ENCODE measurements at regions not wholly inside any gene's neighbourhood (a gene's known extent, or its start where the extent isn't known, plus 50 kb on each side); places are given as distances from the start of the nearest gene placed in this dataset.

DNA sequence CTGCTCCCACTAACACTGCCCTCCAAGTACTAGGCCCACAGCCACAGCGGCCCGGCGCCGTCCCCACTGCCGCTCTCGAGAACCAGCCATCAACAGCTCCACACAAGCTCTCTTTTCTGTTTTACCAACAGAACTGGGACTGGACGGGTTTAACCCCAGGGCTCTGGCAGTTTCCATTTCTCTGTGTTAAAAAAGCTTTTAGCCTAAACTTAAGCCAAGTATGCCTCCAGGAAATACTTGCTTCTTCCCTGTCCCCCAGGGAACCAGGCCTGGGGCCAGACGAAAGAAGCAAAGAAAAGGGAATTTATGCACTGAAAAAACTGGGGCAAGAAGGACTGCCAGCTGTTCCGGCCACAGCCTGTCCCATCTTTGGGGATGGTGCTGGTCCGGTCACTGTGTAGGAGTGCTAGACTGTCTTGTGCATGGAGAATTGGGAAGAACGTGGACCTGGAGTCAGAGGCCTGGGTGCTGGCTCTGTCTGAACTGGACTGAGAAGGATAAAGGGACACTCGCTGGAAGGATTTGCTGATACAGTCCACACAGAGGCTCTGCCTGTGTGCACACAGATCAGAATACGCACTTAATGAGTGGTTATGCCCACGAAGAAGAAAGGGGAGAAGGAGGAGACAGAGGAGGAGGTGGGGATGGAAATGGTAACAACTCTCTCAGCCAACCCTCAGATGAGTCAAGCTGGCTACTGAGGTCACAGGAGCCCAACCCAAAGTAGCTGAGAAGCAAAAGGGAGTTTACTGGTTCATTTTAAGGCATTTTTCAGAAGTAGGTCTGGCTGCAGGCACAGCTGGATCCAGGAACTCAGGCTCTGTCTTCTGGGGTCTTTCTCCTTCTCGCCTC is 254.4 kb upstream of the PMEPA1 start:
- Histone ChIP-seq H3K4me3 (no peak overlapping the region), H3K4me1 (peaks cover 0 to 25% (median 0%) of the 10 kb centered on the region in 3 donors), H3K27ac (peak overlapping the region in 3 of 4 donors; percentile 5 to 25 (median 7)), H3K36me3 (no peaks in the 10 kb centered on the region), H3K27me3 (peaks cover 0 to 8% (median 0%) of the 10 kb centered on the region in 4 donors), H3K9me3 (no peaks in the 10 kb centered on the region)
- DNase-seq, result no peak
- TF ChIP-seq, protein P1, sequence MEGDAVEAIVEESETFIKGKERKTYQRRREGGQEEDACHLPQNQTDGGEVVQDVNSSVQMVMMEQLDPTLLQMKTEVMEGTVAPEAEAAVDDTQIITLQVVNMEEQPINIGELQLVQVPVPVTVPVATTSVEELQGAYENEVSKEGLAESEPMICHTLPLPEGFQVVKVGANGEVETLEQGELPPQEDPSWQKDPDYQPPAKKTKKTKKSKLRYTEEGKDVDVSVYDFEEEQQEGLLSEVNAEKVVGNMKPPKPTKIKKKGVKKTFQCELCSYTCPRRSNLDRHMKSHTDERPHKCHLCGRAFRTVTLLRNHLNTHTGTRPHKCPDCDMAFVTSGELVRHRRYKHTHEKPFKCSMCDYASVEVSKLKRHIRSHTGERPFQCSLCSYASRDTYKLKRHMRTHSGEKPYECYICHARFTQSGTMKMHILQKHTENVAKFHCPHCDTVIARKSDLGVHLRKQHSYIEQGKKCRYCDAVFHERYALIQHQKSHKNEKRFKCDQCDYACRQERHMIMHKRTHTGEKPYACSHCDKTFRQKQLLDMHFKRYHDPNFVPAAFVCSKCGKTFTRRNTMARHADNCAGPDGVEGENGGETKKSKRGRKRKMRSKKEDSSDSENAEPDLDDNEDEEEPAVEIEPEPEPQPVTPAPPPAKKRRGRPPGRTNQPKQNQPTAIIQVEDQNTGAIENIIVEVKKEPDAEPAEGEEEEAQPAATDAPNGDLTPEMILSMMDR (IDR thresholded peaks at IDR 0.05), result no peak
- TF ChIP-seq POLR2A (IDR thresholded peaks at IDR 0.05), result no peak
- 73 to 76% methylated on average over 15 of the region's 15 CpGs for WGBS, 2 donors
- intact Hi-C loops (cut with DNase I), result no loop called here

DNA sequence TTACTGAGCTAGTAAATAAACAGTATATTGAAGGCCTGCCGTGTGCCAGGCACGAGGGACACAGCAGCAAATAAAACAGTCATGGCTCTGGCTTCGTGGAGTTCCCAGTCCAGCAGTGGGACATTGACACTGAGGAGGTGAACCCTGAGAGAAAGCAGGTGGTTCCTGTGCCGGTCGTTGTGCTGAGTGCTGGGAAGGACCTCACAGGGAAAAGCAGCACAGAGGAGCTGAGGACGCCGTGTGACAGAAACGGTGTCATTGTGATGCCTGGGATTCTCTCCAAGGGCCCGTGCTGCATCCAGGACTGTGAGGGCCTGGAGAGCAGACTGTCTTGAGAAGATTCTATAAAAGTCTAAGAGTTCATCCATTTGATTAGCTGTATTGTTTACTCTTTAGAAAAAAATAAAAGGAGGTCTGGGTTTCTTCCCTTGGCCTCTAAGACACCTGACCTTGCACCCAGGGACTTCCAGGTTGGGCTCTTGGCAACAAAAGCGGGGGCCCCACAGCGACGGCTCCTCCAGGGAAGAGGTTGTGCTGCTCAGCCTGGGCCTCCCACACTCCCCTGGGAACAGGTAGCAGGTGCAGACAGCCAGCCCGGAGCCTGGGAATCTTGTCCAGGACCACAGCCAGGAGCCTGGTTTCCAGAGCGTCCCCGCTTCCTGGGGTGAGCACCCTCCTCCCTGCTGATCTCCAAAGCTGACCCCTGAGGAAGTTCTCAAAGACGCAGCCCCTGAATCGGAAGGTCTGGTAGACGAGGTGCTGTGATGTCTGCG is 251.2 kb upstream of the PMEPA1 start:
- H3K27me3 ChIP-seq, result peaks cover 0 to 6% (median 0%) of the 10 kb centered on the region in 4 donors
- WGBS, 2 donors, result 72 to 77% methylated on average over 14 to 15 of the region's 19 CpGs
- no peaks in the 10 kb centered on the region for H3K9me3 ChIP-seq
- TF ChIP-seq, protein P1 (IDR thresholded peaks at IDR 0.05), result no peak
- no peak for TF ChIP-seq POLR2A (IDR thresholded peaks at IDR 0.05)
- peaks cover 0 to 33% (median 0%) of the 10 kb centered on the region in 3 donors for H3K4me1 ChIP-seq
- H3K27ac ChIP-seq, result no peak overlapping the region
- H3K4me3 ChIP-seq, result no peak overlapping the region
- H3K36me3 ChIP-seq, result no peaks in the 10 kb centered on the region
- intact Hi-C loops (cut with DNase I), result no loop called here
- DNase-seq, result no peak

DNA sequence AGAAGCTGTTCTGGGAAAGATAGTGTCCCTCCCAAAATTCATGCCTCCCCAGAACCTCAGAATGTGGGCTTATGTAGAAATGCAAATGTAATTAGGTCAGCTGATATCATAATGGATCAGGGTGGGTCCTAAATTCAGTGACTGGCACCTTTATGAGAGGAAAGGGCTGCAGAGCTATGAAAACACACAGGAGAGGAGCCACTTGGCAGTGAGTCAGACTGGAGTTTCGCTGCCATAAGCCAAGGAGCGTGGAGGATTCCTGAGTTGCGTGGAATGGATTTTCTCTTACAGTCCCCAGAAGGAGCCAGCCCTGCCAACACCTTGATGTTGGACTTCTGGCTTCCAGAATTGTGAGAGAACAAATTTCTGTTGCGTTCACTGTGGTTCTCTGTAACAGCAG is 249.8 kb upstream of the PMEPA1 start:
- intact Hi-C loops (cut with DNase I), result no loop called here
- Histone ChIP-seq H3K36me3 (no peaks in the 10 kb centered on the region), H3K9me3 (no peaks in the 10 kb centered on the region), H3K4me3 (no peak overlapping the region), H3K27me3 (peaks cover 0 to 6% (median 0%) of the 10 kb centered on the region in 4 donors), H3K27ac (no peak overlapping the region), H3K4me1 (peaks cover 0 to 33% (median 0%) of the 10 kb centered on the region in 3 donors)
- 56 to 60% methylated on average over 4 of the region's 4 CpGs for WGBS, 2 donors
- DNase-seq, result no peak
- TF ChIP-seq, protein P1 (IDR thresholded peaks at IDR 0.05), result no peak
- no peak for TF ChIP-seq POLR2A (IDR thresholded peaks at IDR 0.05)

DNA sequence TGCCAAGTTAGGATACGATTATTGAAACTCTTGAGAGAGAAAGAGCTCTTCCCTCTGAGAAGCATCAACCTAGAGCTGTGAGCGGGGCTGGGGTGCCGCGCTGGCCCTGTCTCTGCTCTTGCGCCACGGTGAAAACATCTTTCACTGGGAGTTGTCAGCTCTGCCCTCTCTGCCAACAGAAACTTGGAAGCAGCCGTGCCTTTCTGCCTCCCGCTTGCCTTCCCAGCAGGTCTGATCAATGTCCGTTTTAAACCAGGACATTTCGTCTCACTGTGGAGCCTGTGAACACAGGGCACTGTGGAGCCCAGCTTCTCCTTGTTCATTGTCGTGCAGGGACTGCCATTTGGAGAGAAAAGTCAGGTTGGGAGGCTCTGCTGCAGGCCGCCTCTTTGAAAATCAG is 249.2 kb upstream of the PMEPA1 start:
- TF ChIP-seq POLR2A (IDR thresholded peaks at IDR 0.05), result no peak
- TF ChIP-seq, protein P1 (IDR thresholded peaks at IDR 0.05), result no peak
- Histone ChIP-seq H3K4me3 (no peak overlapping the region), H3K27ac (peak overlapping the region in 1 of 4 donors; percentile 6), H3K9me3 (no peaks in the 10 kb centered on the region), H3K27me3 (peaks cover 0 to 6% (median 0%) of the 10 kb centered on the region in 4 donors), H3K4me1 (peaks cover 0 to 28% (median 0%) of the 10 kb centered on the region in 3 donors), H3K36me3 (no peaks in the 10 kb centered on the region)
- WGBS, 2 donors, result 29 to 42% methylated on average over 8 to 9 of the region's 12 CpGs
- no peak for DNase-seq
- intact Hi-C loops (cut with DNase I), result no loop called here

DNA sequence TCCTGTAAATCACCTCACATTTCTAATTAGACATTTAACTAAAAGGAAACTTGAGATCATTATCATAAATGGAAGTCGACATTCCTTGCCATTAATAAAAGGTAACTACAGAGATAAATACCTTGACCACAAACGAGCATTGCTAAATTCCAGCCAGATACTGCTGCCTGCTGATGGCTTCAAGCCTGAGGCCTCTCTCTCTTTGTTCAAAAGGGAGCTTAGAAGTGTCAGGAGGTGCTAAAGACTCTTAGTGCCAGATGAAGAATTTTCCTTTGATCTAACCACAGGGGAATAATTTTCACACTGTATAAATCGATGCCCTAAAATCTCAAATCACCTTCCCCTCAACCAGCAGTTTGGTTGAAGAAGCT is 248.2 kb upstream of the PMEPA1 start:
- no peak overlapping the region for H3K4me3 ChIP-seq
- intact Hi-C loops (cut with DNase I), result no loop called here
- H3K4me1 ChIP-seq, result peaks cover 0 to 18% (median 0%) of the 10 kb centered on the region in 3 donors
- DNase-seq, result no peak
- TF ChIP-seq POLR2A (IDR thresholded peaks at IDR 0.05), result no peak
- H3K36me3 ChIP-seq, result no peaks in the 10 kb centered on the region
- peaks cover 0 to 6% (median 0%) of the 10 kb centered on the region in 4 donors for H3K27me3 ChIP-seq
- no peaks in the 10 kb centered on the region for H3K9me3 ChIP-seq
- H3K27ac ChIP-seq, result no peak overlapping the region
- WGBS, 2 donors, result 30 to 44% methylated on average over 3 of the region's 3 CpGs

All from esophagus squamous epithelium (tissue), 5 donors.